HepG2 (cell line): ENCODE measurements at regions not wholly inside any gene's neighbourhood (a gene's known extent, or its start where the extent isn't known, plus 50 kb on each side); places are given as distances from the start of the nearest gene placed in this dataset.

Source experiments
- ATAC-seq: fragments of 200-7000 bp; cut with Tn5 transposase; 3 replicates; pipeline ENCODE4 v1.9.1; 2020; ENCODE audit warnings: mild to moderate bottlenecking, moderate library complexity
- BruUV-seq: library from RNA; stranded (reverse); fragments of 400-500 nt; replicated peaks from 2 replicates; lab custom pipeline; 2021; lab: Mats Ljungman, UMichigan
- CTCF ChIA-PET: fragments of 300-600 bp; formaldehyde crosslinking; extraction: SDS; loops from one replicate; lab custom pipeline; 2021; ENCODE audit warnings: low total read pairs, inconsistent platforms, low intra/inter-chr PET ratio; lab: Yijun Ruan, JAX
- POLR2A ChIA-PET: fragments of 350-600 bp; sonication (Branson Sonifier 250); formaldehyde crosslinking; loops from one replicate; lab custom pipeline; 2020; ENCODE audit warnings: antibody characterized with exemption, inconsistent platforms; lab: Yijun Ruan, JAX
- DNase-seq: peaks from one replicate; pipeline ENCODE4 v3.0.0-alpha.2; 2015; ENCODE audit warnings: low spot score
- FAIRE-seq: peaks from 3 replicates; lab custom pipeline; 2011; peaks lifted over from hg19 to GRCh38; lab: Jason Lieb, UNC
- H2AFZ ChIP-seq: one replicate; pipeline ENCODE4 v1.6.1; 2011; ENCODE audit warnings: low read length, inconsistent platforms
- H3K27ac ChIP-seq: fragments of 300-600 bp; 3 replicates; pipeline ENCODE4 v1.8.0; 2011; ENCODE audit warnings: mixed run types, mild to moderate bottlenecking, mixed read lengths, low read length, inconsistent platforms; ENCODE audit not compliant: insufficient read depth; ENCODE audit errors: extremely low read length
- H3K27me3 ChIP-seq, 2 experiments: fragments of 200-600 bp in 1 of 2; 2 replicates in 1 of 2; 3 replicates in 1 of 2; pipeline versions ENCODE4 v1.6.0 to v1.8.0; 2011; ENCODE audit warnings: low read length in 2 of 2, mild to moderate bottlenecking in 2 of 2, moderate library complexity in 2 of 2, inconsistent platforms in 1 of 2; ENCODE audit not compliant: insufficient read depth in 2 of 2, control insufficient read depth in 1 of 2
- H3K36me3 ChIP-seq, 2 experiments: fragments of 200-600 bp in 1 of 2; replicated peaks in 1 of 2; 2 replicates in 1 of 2; 3 replicates in 1 of 2; pipeline versions ENCODE4 v1.5.1 to v1.8.0; 2011; ENCODE audit warnings: low read length in 2 of 2, inconsistent platforms in 1 of 2; ENCODE audit not compliant: insufficient read depth in 2 of 2, control insufficient read depth in 1 of 2
- H3K4me1 ChIP-seq: 2 replicates; pipeline ENCODE4 v1.5.1; 2012; ENCODE audit warnings: low read length, inconsistent platforms; ENCODE audit not compliant: insufficient read depth
- H3K4me2 ChIP-seq: 2 replicates; pipeline ENCODE4 v1.6.0; 2011; ENCODE audit warnings: low read depth, low read length, inconsistent platforms
- H3K4me3 ChIP-seq, 3 experiments: fragments of 200-600 bp in 1 of 3; sonication (generic), shearing (Covaris generic) in 1 of 3; replicated peaks in 1 of 3; 2 replicates each; pipeline ENCODE4 v1.5.1; 2011 to 2016; ENCODE audit warnings: low read length in 3 of 3, inconsistent platforms in 2 of 3, low read depth in 2 of 3, mild to moderate bottlenecking in 2 of 3, control low read depth in 1 of 3, mixed read lengths in 1 of 3; ENCODE audit not compliant: insufficient read depth in 1 of 3
- H3K79me2 ChIP-seq: one replicate; pipeline ENCODE4 v1.6.1; 2011; ENCODE audit warnings: low read length, inconsistent platforms; ENCODE audit not compliant: insufficient read depth
- H3K9ac ChIP-seq: 2 replicates; pipeline ENCODE4 v1.6.0; 2011; ENCODE audit warnings: mild to moderate bottlenecking, low read depth, low read length, inconsistent platforms; ENCODE audit not compliant: insufficient read depth
- H3K9me3 ChIP-seq: 2 replicates; pipeline ENCODE4 v1.5.1; 2012; ENCODE audit warnings: mild to moderate bottlenecking, low read length
- H4K20me1 ChIP-seq: 2 replicates; pipeline ENCODE4 v1.6.0; 2011; ENCODE audit warnings: inconsistent platforms, mild to moderate bottlenecking, low read length, moderate library complexity; ENCODE audit not compliant: insufficient read depth
- ARHGAP35 ChIP-seq: sonication (generic); formaldehyde crosslinking; IDR thresholded peaks from 2 replicates; pipeline ENCODE4 v1.9.0; 2022; ENCODE audit warnings: mild to moderate bottlenecking, inconsistent platforms, moderate library complexity, missing genetic modification reagents, borderline replicate concordance
- EEA1 ChIP-seq: sonication (generic); formaldehyde crosslinking; IDR thresholded peaks from 2 replicates; pipeline ENCODE4 v1.5.1; 2020; ENCODE audit warnings: mild to moderate bottlenecking, missing genetic modification reagents, borderline replicate concordance
- ELF1 ChIP-seq: sonication (generic); formaldehyde crosslinking; IDR thresholded peaks from 2 replicates; pipeline ENCODE4 v1.4.0; 2020; ENCODE audit warnings: missing genetic modification reagents
- EZH2 ChIP-seq: conservative IDR thresholded peaks from 2 replicates; pipeline ENCODE4 v1.6.1; 2012; ENCODE audit warnings: mild to moderate bottlenecking, low read depth, low read length, moderate library complexity
- FOXJ3 ChIP-seq: sonication (generic); formaldehyde crosslinking; IDR thresholded peaks from 2 replicates; pipeline ENCODE4 v1.4.0; 2020; ENCODE audit warnings: missing genetic modification reagents, mild to moderate bottlenecking, borderline replicate concordance
- GPN1 ChIP-seq: sonication (generic); formaldehyde crosslinking; IDR thresholded peaks from 2 replicates; pipeline ENCODE4 v1.5.1; 2020; ENCODE audit warnings: missing genetic modification reagents, borderline replicate concordance
- HOMEZ ChIP-seq: IDR thresholded peaks from 2 replicates; pipeline ENCODE4 v1.6.1; 2016; ENCODE audit warnings: low read depth
- IRF2 ChIP-seq: IDR thresholded peaks from 2 replicates; pipeline ENCODE4 v1.6.1; 2018; ENCODE audit warnings: missing genetic modification reagents, missing compliant biosample characterization
- JUND ChIP-seq: sonication (generic); formaldehyde crosslinking; IDR thresholded peaks from 2 replicates; pipeline ENCODE4 v1.8.0; 2022; ENCODE audit warnings: mild to moderate bottlenecking, missing genetic modification reagents
- KLF12 ChIP-seq: sonication (generic); formaldehyde crosslinking; IDR thresholded peaks from 2 replicates; pipeline ENCODE4 v1.4.0; 2020; ENCODE audit warnings: missing genetic modification reagents, borderline replicate concordance
- MAFK ChIP-seq, 2 experiments: IDR thresholded peaks in 1 of 2; conservative IDR thresholded peaks in 1 of 2; 2 replicates each; pipeline ENCODE4 v1.6.1; 2011; ENCODE audit warnings: improper control_type of control experiment in 2 of 2, low read length in 2 of 2
- MNT ChIP-seq: fragments of 450-650 bp; IDR thresholded peaks from 2 replicates; pipeline ENCODE4 v1.6.1; 2016
- PHF21A ChIP-seq: sonication (generic); formaldehyde crosslinking; IDR thresholded peaks from 2 replicates; pipeline ENCODE4 v1.5.0; 2020; ENCODE audit warnings: mild to moderate bottlenecking, missing genetic modification reagents
- SMC3 ChIP-seq: IDR thresholded peaks from 2 replicates; pipeline ENCODE4 v1.6.1; 2011; ENCODE audit warnings: low read length, improper control_type of control experiment
- SP2 ChIP-seq: sonication (generic); formaldehyde crosslinking; IDR thresholded peaks from 2 replicates; pipeline ENCODE4 v1.5.1; 2020; ENCODE audit warnings: mild to moderate bottlenecking, missing genetic modification reagents
- ZMYM3 ChIP-seq: sonication (generic); formaldehyde crosslinking; IDR thresholded peaks from 2 replicates; pipeline ENCODE4 v1.5.1; 2020; ENCODE audit warnings: mild to moderate bottlenecking, missing genetic modification reagents
- ZNF280B ChIP-seq: sonication (generic); formaldehyde crosslinking; IDR thresholded peaks from 2 replicates; pipeline ENCODE4 v1.5.0; 2020; ENCODE audit warnings: missing genetic modification reagents, mild to moderate bottlenecking, borderline replicate concordance
- ZNF557 ChIP-seq: sonication (generic); formaldehyde crosslinking; IDR thresholded peaks from 2 replicates; pipeline ENCODE4 v1.4.0; 2020; ENCODE audit warnings: missing genetic modification reagents
- ZNF577 ChIP-seq: sonication (generic); formaldehyde crosslinking; IDR thresholded peaks from 2 replicates; pipeline ENCODE4 v1.4.0; 2020; ENCODE audit warnings: mild to moderate bottlenecking, low read depth, missing genetic modification reagents, borderline replicate concordance
- ZNF605 ChIP-seq: sonication (generic); formaldehyde crosslinking; IDR thresholded peaks from 2 replicates; pipeline ENCODE4 v1.8.0; 2022; ENCODE audit warnings: mild to moderate bottlenecking, missing genetic modification reagents
- ZNF749 ChIP-seq: sonication (generic); formaldehyde crosslinking; IDR thresholded peaks from 2 replicates; pipeline ENCODE4 v1.8.0; 2022; ENCODE audit warnings: mild to moderate bottlenecking, missing genetic modification reagents, moderate library complexity, borderline replicate concordance
- in situ Hi-C: cut with HindIII; loops from 2 replicates; pipeline ENCODE4 v1.10.0; 2017; ENCODE audit warnings: low pct_unique_long_range_greater_than_20kb; ENCODE audit not compliant: extremely low pct_ligation_motif_present
- intact Hi-C: fragments of 100-400 bp; cut with micrococcal nuclease; formaldehyde crosslinking; loops from one replicate; pipeline ENCODE4 v1.10.0; 2022; ENCODE audit not compliant: unreplicated experiment

GRCh38 chr13:80039000-80039399, 301.9 kb downstream of the SPRY2 start (continued):
- TF ChIP-seq HOMEZ (no peak), EEA1 (no peak), ZNF557 (CRISPR knock-in tag) (no peak), ZNF577 (CRISPR knock-in tag) (no peak), ZNF280B (no peak), SP2 (CRISPR knock-in tag) (no peak), SMC3 (no peak), EZH2 (no peak), GPN1 (CRISPR knock-in tag) (no peak), MNT (no peak)

GRCh38 chr13:80038371-80038770, 302.6 kb downstream of the SPRY2 start:
- Histone ChIP-seq H3K4me3 (no peak overlapping the region), H2AFZ (no peak overlapping the region), H3K27ac (no peak overlapping the region), H3K36me3 (no peaks in the 10 kb centered on the region), H3K9me3 (no peaks in the 10 kb centered on the region; the same call in 1 of the 2 replicates), H3K4me2 (no peak overlapping the region), H4K20me1 (no peaks in the 10 kb centered on the region), H3K27me3 (no peaks in the 10 kb centered on the region), H3K4me1 (no peaks in the 10 kb centered on the region), H3K9ac (no peak overlapping the region), H3K79me2 (no peaks in the 10 kb centered on the region)
- no peak for FAIRE-seq
- no TSS peak for BruUV-seq
- intact Hi-C loops, result no loop called here
- in situ Hi-C loops, result no loop called here
- no peak for DNase-seq
- ATAC-seq, result no peak
- ChIA-PET CTCF (no interaction called here), POLR2A (no interaction called here)
- TF ChIP-seq IRF2 (CRISPR knock-in tag) (no peak), MAFK (conservative IDR thresholded peaks at IDR 0.05 in 1 of 2, IDR thresholded peaks at IDR 0.05 in 1 of 2; ENCODE audit: low read length in 2 of 2) (no peak), ZMYM3 (CRISPR knock-in tag) (no peak), ARHGAP35 (CRISPR knock-in tag) (no peak), FOXJ3 (CRISPR knock-in tag) (no peak), PHF21A (CRISPR knock-in tag) (no peak), ELF1 (CRISPR knock-in tag) (no peak), KLF12 (no peak), ZNF605 (no peak), JUND (CRISPR knock-in tag) (no peak), ZNF749 (no peak)
